ENCODE measurements at regions not wholly inside any gene's neighbourhood (a gene's known extent, or its start where the extent isn't known, plus 50 kb on each side); places are given as distances from the start of the nearest gene placed in this dataset.

- TF ChIP-seq CTCF (IDR thresholded peaks at IDR 0.05; ENCODE audit: low read length): no peak
- no peak for TF ChIP-seq EZH2 (optimal IDR thresholded peaks at IDR 0.05; ENCODE audit: low read depth, low read length)
Measured at GRCh38 chr15:97168704-97169475, 791.6 kb upstream of the ARRDC4 start.

Data from MM.1S (cell line).